SK-N-SH (cell line): ENCODE measurements at regions not wholly inside any gene's neighbourhood (a gene's known extent, or its start where the extent isn't known, plus 50 kb on each side); places are given as distances from the start of the nearest gene placed in this dataset.

Experiments used
- CTCF ChIA-PET: fragments of 300-600, 350-600 bp; formaldehyde crosslinking; extraction: SDS; loops from one replicate; lab custom pipeline; 2021; lab: Yijun Ruan, JAX
- POLR2A ChIA-PET: fragments of 350-600 bp; sonication (Branson Sonifier 250); formaldehyde crosslinking; extraction: SDS; loops from one replicate; lab custom pipeline; 2020; ENCODE audit warnings: antibody characterized with exemption, inconsistent platforms; lab: Yijun Ruan, JAX
- DNase-seq: peaks from one replicate; pipeline ENCODE4 v3.0.0; 2012
- H2AFZ ChIP-seq: fragments of 200-600 bp; sonication (generic); 2 replicates; pipeline ENCODE4 v1.8.1; 2016; ENCODE audit warnings: antibody characterized with exemption, mild to moderate bottlenecking, low read depth
- H3F3A ChIP-seq: fragments of 200-600 bp; sonication (generic); replicated peaks from 2 replicates; pipeline ENCODE3; 2016; ENCODE audit warnings: antibody characterized with exemption, mild to moderate bottlenecking; ENCODE audit not compliant: insufficient read depth
- H3K27ac ChIP-seq, 2 experiments: fragments of 200-500 bp in 1 of 2; fragments of 200-600 bp in 1 of 2; sonication (Bioruptor generic) in 1 of 2; sonication (generic), shearing (Covaris generic) in 1 of 2; 2 replicates each; pipeline versions ENCODE4 v1.5.1 to v1.6.1; 2014 to 2016; ENCODE audit warnings: low read depth in 2 of 2, inconsistent platforms in 1 of 2, low read length in 1 of 2, mild to moderate bottlenecking in 1 of 2, mixed read lengths in 1 of 2
- H3K27me3 ChIP-seq: fragments of 200-600 bp; sonication (generic), shearing (Covaris generic); 2 replicates; pipeline ENCODE4 v1.6.1; 2016; ENCODE audit warnings: mixed run types; ENCODE audit not compliant: insufficient read depth
- H3K36me3 ChIP-seq, 2 experiments: fragments of 200-500 bp in 1 of 2; fragments of 200-600 bp in 1 of 2; sonication (Bioruptor generic) in 1 of 2; sonication (generic) in 1 of 2; replicated peaks in 1 of 2; 2 replicates each; pipeline versions ENCODE3 to v1.5.1; 2014 to 2016; ENCODE audit warnings: low read length in 1 of 2, mild to moderate bottlenecking in 1 of 2; ENCODE audit not compliant: insufficient read depth in 2 of 2, control insufficient read depth in 1 of 2
- H3K4me1 ChIP-seq, 2 experiments: fragments of 200-500 bp in 1 of 2; fragments of 200-600 bp in 1 of 2; sonication (Bioruptor generic) in 1 of 2; sonication (generic), shearing (Covaris generic) in 1 of 2; 2 replicates each; pipeline versions ENCODE4 v1.5.1 to v1.6.1; 2014 to 2016; ENCODE audit warnings: low read depth in 1 of 2, low read length in 1 of 2, mixed run types in 1 of 2; ENCODE audit not compliant: insufficient read depth in 2 of 2, control insufficient read depth in 1 of 2
- H3K4me2 ChIP-seq: fragments of 200-600 bp; sonication (generic), shearing (Covaris generic); 2 replicates; pipeline ENCODE4 v1.6.1; 2017; ENCODE audit warnings: mixed run types
- H3K4me3 ChIP-seq, 2 experiments: fragments of 200-500 bp in 1 of 2; fragments of 200-600 bp in 1 of 2; sonication (Bioruptor generic) in 1 of 2; sonication (generic), shearing (Covaris generic) in 1 of 2; 2 replicates each; pipeline versions ENCODE4 v1.5.1 to v1.8.1; 2014 to 2016; ENCODE audit warnings: low read depth in 2 of 2, inconsistent platforms in 1 of 2, low read length in 1 of 2, mild to moderate bottlenecking in 1 of 2, mixed read lengths in 1 of 2, moderate library complexity in 1 of 2
- H3K79me2 ChIP-seq: fragments of 200-600 bp; sonication (generic); 2 replicates; pipeline ENCODE4 v1.8.1; 2017; ENCODE audit warnings: mild to moderate bottlenecking; ENCODE audit not compliant: insufficient read depth
- H3K9ac ChIP-seq: fragments of 200-600 bp; sonication (generic); 2 replicates; pipeline ENCODE4 v1.6.1; 2017; ENCODE audit warnings: mixed run types
- H3K9me2 ChIP-seq: fragments of 200-600 bp; sonication (generic); 2 replicates; pipeline ENCODE4 v1.6.1; 2017; ENCODE audit warnings: mixed run types
- H3K9me3 ChIP-seq: fragments of 200-600 bp; sonication (generic); 2 replicates; pipeline ENCODE4 v1.6.1; 2017; ENCODE audit warnings: mixed run types, mild to moderate bottlenecking, moderate library complexity
- H4K20me1 ChIP-seq: fragments of 200-600 bp; sonication (generic); 2 replicates; pipeline ENCODE4 v1.6.1; 2017; ENCODE audit warnings: mild to moderate bottlenecking, mixed run types; ENCODE audit not compliant: insufficient read depth
- CHD2 ChIP-seq: fragments of 150-350 bp; IDR thresholded peaks from 2 replicates; pipeline ENCODE4 v1.6.1; 2018; ENCODE audit warnings: low read length; ENCODE audit not compliant: partially characterized antibody
- ELF1 ChIP-seq: IDR thresholded peaks from 2 replicates; pipeline ENCODE4 v1.4.0; 2012
- EZH2phosphoT487 ChIP-seq: fragments of 200-600 bp; sonication (generic); IDR thresholded peaks from 2 replicates; pipeline ENCODE4 v1.6.1; 2017; ENCODE audit warnings: low read depth, mixed run types, mild to moderate bottlenecking, antibody characterized with exemption, moderate library complexity, borderline replicate concordance
- FOXJ3 ChIP-seq: sonication (generic); formaldehyde crosslinking; IDR thresholded peaks from 2 replicates; pipeline ENCODE4 v1.5.1; 2020; ENCODE audit warnings: mild to moderate bottlenecking, missing genetic modification reagents
- GATA2 ChIP-seq: sonication (generic); formaldehyde crosslinking; IDR thresholded peaks from 2 replicates; pipeline ENCODE4 v1.5.0; 2020; ENCODE audit warnings: mild to moderate bottlenecking, missing genetic modification reagents
- MXI1 ChIP-seq: IDR thresholded peaks from 2 replicates; pipeline ENCODE4 v1.6.1; 2012; ENCODE audit warnings: mild to moderate bottlenecking, low read depth, low read length, improper control_type of control experiment
- NRF1 ChIP-seq: IDR thresholded peaks from 2 replicates; pipeline ENCODE4 v1.6.1; 2012; ENCODE audit warnings: low read depth, mild to moderate bottlenecking, low read length
- RFX5 ChIP-seq: IDR thresholded peaks from 2 replicates; pipeline ENCODE4 v1.6.1; 2012; ENCODE audit warnings: mild to moderate bottlenecking, improper control_type of control experiment, low read length
- SIN3A ChIP-seq: IDR thresholded peaks from 2 replicates; pipeline ENCODE4 v1.6.1; 2012; ENCODE audit warnings: low read depth, mild to moderate bottlenecking, low read length, moderate library complexity, borderline replicate concordance
- TAF1 ChIP-seq: IDR thresholded peaks from 2 replicates; pipeline ENCODE4 v1.6.1; 2012; ENCODE audit warnings: low read depth, mild to moderate bottlenecking, low read length, moderate library complexity, borderline replicate concordance
- TCF12 ChIP-seq: IDR thresholded peaks from 2 replicates; pipeline ENCODE4 v1.4.0; 2012
- YY1 ChIP-seq: IDR thresholded peaks from 2 replicates; pipeline ENCODE4 v1.4.0; 2012; ENCODE audit warnings: low read depth, mild to moderate bottlenecking
- WGBS: methylation state at CpG from one replicate; pipeline ENCODE4 v1.1.6; 2017; ENCODE audit warnings: low lambda C conversion rate; 5-methylcytosine and 5-hydroxymethylcytosine counted together
- TF ChIP-seq, protein P1 (sequence below): IDR thresholded peaks from 2 replicates; pipeline ENCODE4 v1.6.1; 2012; ENCODE audit warnings: mild to moderate bottlenecking, low read depth, low read length, moderate library complexity
- TF ChIP-seq, protein P2 (sequence below): IDR thresholded peaks from 2 replicates; pipeline ENCODE4 v1.4.0; 2012; ENCODE audit warnings: low read depth
- TF ChIP-seq, protein P3 (sequence below): IDR thresholded peaks from 2 replicates; pipeline ENCODE4 v1.4.0; 2012; ENCODE audit warnings: low read depth, borderline replicate concordance

DNA sequence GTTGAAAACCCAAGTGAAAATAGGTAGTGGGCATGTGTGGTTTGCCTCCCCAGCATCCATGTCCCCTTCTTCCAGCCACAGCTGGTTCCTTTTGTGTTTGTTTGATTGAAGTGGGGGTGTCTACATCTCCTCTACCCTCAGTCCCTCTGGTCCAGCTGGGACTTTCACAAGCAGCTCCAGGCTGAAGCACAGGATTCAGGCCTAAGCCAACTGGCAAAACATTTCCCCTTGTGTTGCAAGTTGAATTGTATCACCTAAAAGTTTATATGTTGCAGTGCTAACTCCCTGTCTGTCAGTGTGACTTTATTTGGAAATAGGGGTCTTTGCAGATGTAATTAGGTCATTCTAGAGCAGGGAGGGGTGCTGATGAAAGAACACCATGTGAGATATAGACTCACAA lies 205.9 kb upstream of the ASIC2 start:
- no peaks in the 10 kb centered on the region for H3K9me3 ChIP-seq
- POLR2A ChIA-PET, result no interaction called here
- no peak overlapping the region for H3K9ac ChIP-seq
- no peaks in the 10 kb centered on the region for H3K27me3 ChIP-seq
- TF ChIP-seq, protein P1, sequence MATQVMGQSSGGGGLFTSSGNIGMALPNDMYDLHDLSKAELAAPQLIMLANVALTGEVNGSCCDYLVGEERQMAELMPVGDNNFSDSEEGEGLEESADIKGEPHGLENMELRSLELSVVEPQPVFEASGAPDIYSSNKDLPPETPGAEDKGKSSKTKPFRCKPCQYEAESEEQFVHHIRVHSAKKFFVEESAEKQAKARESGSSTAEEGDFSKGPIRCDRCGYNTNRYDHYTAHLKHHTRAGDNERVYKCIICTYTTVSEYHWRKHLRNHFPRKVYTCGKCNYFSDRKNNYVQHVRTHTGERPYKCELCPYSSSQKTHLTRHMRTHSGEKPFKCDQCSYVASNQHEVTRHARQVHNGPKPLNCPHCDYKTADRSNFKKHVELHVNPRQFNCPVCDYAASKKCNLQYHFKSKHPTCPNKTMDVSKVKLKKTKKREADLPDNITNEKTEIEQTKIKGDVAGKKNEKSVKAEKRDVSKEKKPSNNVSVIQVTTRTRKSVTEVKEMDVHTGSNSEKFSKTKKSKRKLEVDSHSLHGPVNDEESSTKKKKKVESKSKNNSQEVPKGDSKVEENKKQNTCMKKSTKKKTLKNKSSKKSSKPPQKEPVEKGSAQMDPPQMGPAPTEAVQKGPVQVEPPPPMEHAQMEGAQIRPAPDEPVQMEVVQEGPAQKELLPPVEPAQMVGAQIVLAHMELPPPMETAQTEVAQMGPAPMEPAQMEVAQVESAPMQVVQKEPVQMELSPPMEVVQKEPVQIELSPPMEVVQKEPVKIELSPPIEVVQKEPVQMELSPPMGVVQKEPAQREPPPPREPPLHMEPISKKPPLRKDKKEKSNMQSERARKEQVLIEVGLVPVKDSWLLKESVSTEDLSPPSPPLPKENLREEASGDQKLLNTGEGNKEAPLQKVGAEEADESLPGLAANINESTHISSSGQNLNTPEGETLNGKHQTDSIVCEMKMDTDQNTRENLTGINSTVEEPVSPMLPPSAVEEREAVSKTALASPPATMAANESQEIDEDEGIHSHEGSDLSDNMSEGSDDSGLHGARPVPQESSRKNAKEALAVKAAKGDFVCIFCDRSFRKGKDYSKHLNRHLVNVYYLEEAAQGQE, result no peak
- TF ChIP-seq FOXJ3 (CRISPR knock-in tag) (no peak), EZH2phosphoT487 (no peak), NRF1 (no peak), SIN3A (no peak), TAF1 (no peak), ELF1 (no peak), CHD2 (no peak), RFX5 (no peak)
- TF ChIP-seq, protein P2, sequence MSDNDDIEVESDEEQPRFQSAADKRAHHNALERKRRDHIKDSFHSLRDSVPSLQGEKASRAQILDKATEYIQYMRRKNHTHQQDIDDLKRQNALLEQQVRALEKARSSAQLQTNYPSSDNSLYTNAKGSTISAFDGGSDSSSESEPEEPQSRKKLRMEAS, result no peak
- no peak overlapping the region for H3K4me2 ChIP-seq
- CTCF ChIA-PET, result no interaction called here
- DNase-seq, result no peak
- no peaks in the 10 kb centered on the region for H3K9me2 ChIP-seq
- no peaks in the 10 kb centered on the region for H3K36me3 ChIP-seq
- H3K4me1 ChIP-seq, result peaks cover 0 to 2% of the 10 kb centered on the region in 2 experiments; a peak in 1 of 4 replicates
- no peaks in the 10 kb centered on the region for H4K20me1 ChIP-seq
- H3K27ac ChIP-seq, result no peak overlapping the region
- H3K79me2 ChIP-seq, result no peaks in the 10 kb centered on the region
- no peak overlapping the region for H3K4me3 ChIP-seq
- H3F3A ChIP-seq, result no peaks in the 10 kb centered on the region
- H2AFZ ChIP-seq, result no peak overlapping the region

DNA sequence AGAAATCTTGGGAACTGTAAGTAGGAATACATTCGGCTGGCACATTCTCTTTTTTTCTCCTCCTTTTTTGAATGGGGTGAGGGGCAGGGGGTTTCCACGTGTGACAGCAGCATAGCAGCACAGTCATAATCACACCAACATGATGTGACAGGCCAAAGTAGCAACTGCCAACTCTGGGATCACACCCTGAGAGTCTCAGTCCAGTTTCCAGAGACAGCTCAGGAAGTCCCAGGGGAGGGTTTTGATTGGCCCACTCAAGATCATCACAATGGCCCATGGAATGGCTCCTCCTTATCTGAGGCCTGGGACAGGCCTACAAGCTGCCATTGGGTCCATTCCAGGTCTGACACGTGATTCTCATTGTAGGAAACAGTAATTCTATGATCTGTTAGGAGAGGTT lies 207.1 kb upstream of the ASIC2 start:
- WGBS, result 41% methylated on average over 3 of the region's 3 CpGs
- Histone ChIP-seq H2AFZ (no peak overlapping the region), H3K4me2 (no peak overlapping the region), H3K27ac (no peak overlapping the region), H4K20me1 (no peaks in the 10 kb centered on the region), H3K9me2 (no peaks in the 10 kb centered on the region), H3K4me1 (peaks cover 0 to 7% of the 10 kb centered on the region in 2 experiments; a peak in 1 of 4 replicates), H3F3A (no peaks in the 10 kb centered on the region), H3K36me3 (no peaks in the 10 kb centered on the region), H3K4me3 (no peak overlapping the region), H3K9me3 (no peaks in the 10 kb centered on the region), H3K9ac (no peak overlapping the region)
- no peak for DNase-seq
- POLR2A ChIA-PET, result no interaction called here
- CTCF ChIA-PET, result interaction anchor here (0.8 to 0.9 kb wide), 2 partner anchors 21 to 672 kb away, joined by 3 read pairs; no protein-coding TSS in a partner anchor
- TF ChIP-seq, protein P1, result no peak
- TF ChIP-seq TCF12 (no peak), YY1 (no peak), MXI1 (no peak), FOXJ3 (CRISPR knock-in tag) (no peak), GATA2 (CRISPR knock-in tag) (no peak), TAF1 (no peak)
- TF ChIP-seq, protein P3, sequence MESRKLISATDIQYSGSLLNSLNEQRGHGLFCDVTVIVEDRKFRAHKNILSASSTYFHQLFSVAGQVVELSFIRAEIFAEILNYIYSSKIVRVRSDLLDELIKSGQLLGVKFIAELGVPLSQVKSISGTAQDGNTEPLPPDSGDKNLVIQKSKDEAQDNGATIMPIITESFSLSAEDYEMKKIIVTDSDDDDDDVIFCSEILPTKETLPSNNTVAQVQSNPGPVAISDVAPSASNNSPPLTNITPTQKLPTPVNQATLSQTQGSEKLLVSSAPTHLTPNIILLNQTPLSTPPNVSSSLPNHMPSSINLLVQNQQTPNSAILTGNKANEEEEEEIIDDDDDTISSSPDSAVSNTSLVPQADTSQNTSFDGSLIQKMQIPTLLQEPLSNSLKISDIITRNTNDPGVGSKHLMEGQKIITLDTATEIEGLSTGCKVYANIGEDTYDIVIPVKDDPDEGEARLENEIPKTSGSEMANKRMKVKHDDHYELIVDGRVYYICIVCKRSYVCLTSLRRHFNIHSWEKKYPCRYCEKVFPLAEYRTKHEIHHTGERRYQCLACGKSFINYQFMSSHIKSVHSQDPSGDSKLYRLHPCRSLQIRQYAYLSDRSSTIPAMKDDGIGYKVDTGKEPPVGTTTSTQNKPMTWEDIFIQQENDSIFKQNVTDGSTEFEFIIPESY, result no peak
- TF ChIP-seq, all 33 proteins: peak for 0
- Histone ChIP-seq H3K79me2 (no peaks in the 10 kb centered on the region), H3K27me3 (no peaks in the 10 kb centered on the region)
